K562 (cell line): ENCODE measurements at regions not wholly inside any gene's neighbourhood (a gene's known extent, or its start where the extent isn't known, plus 50 kb on each side); places are given as distances from the start of the nearest gene placed in this dataset.

Experiments
- ATAC-seq: fragments of 200-7000 bp; cut with Tn5 transposase; 3 replicates; pipeline ENCODE4 v1.9.1; 2020; ENCODE audit warnings: moderate library complexity
- BruUV-seq: library from RNA; stranded (reverse); fragments of 400-500 nt; replicated peaks from 2 replicates; lab custom pipeline; 2021; lab: Mats Ljungman, UMichigan
- CTCF ChIA-PET: fragments of 300-600 bp; formaldehyde crosslinking; extraction: SDS; loops from one replicate; lab custom pipeline; 2021; ENCODE audit warnings: low intra/inter-chr PET ratio; lab: Yijun Ruan, JAX
- POLR2A ChIA-PET: fragments of 300-600, 350-650 bp; sonication (Branson Sonifier 250); formaldehyde crosslinking; extraction: SDS; loops from one replicate; lab custom pipeline; 2021; ENCODE audit warnings: antibody characterized with exemption, inconsistent platforms; lab: Yijun Ruan, JAX
- DNase-seq, 4 experiments: peaks; one replicate each; pipeline versions ENCODE4 v3.0.0 to v3.0.0-alpha.2; 2011 to 2018; ENCODE audit warnings: low spot score in 3 of 4, mixed read lengths in 3 of 4; ENCODE audit errors: extremely low read depth in 1 of 4
- FAIRE-seq: peaks from 2 replicates; lab custom pipeline; 2011; peaks lifted over from hg19 to GRCh38; lab: Jason Lieb, UNC
- H2AFZ ChIP-seq: 2 replicates; pipeline ENCODE4 v1.6.0; 2011; ENCODE audit warnings: low read depth, low read length, control low read depth, inconsistent platforms
- H3K27ac ChIP-seq: fragments of 200-600 bp; 3 replicates; pipeline ENCODE4 v1.8.0; 2011; ENCODE audit warnings: low read depth, mild to moderate bottlenecking, control low read depth, inconsistent platforms, low read length, moderate library complexity, mixed read lengths; ENCODE audit errors: extremely low read depth
- H3K27me3 ChIP-seq, 2 experiments: fragments of 300-600 bp in 1 of 2; 2 replicates in 1 of 2; 3 replicates in 1 of 2; pipeline versions ENCODE4 v1.6.0 to v1.8.0; 2011; ENCODE audit warnings: inconsistent platforms in 2 of 2, low read length in 2 of 2, mild to moderate bottlenecking in 1 of 2, mixed read lengths in 1 of 2, moderate library complexity in 1 of 2; ENCODE audit not compliant: control insufficient read depth in 2 of 2, insufficient read depth in 2 of 2
- H3K36me3 ChIP-seq: fragments of 300-600 bp; 3 replicates; pipeline ENCODE4 v1.8.0; 2011; ENCODE audit warnings: mild to moderate bottlenecking, low read length, inconsistent platforms; ENCODE audit not compliant: control insufficient read depth, insufficient read depth
- H3K4me1 ChIP-seq, 2 experiments: fragments of 200-600 bp in 1 of 2; replicated peaks in 1 of 2; 2 replicates in 1 of 2; 3 replicates in 1 of 2; pipeline versions ENCODE4 v1.5.1 to v1.8.0; 2011; ENCODE audit warnings: inconsistent platforms in 2 of 2, low read length in 2 of 2, mild to moderate bottlenecking in 1 of 2, mixed read lengths in 1 of 2, moderate library complexity in 1 of 2; ENCODE audit not compliant: control insufficient read depth in 2 of 2, insufficient read depth in 2 of 2
- H3K4me2 ChIP-seq: 2 replicates; pipeline ENCODE4 v1.6.1; 2011; ENCODE audit warnings: low read length, control low read depth, inconsistent platforms, mixed read lengths; ENCODE audit not compliant: insufficient read depth
- H3K4me3 ChIP-seq: fragments of 200-600 bp; sonication (generic), shearing (Covaris generic); 2 replicates; pipeline ENCODE4 v1.5.1; 2016; ENCODE audit warnings: control low read depth, inconsistent platforms
- H3K79me2 ChIP-seq: fragments of 200-600 bp; 3 replicates; pipeline ENCODE4 v1.8.0; 2011; ENCODE audit warnings: low read length, inconsistent platforms; ENCODE audit not compliant: control insufficient read depth, insufficient read depth
- H3K9ac ChIP-seq, 2 experiments: 2 replicates each; pipeline versions ENCODE4 v1.6.0 to v1.6.1; 2011; ENCODE audit warnings: low read depth in 2 of 2, low read length in 2 of 2, control low read depth in 1 of 2, inconsistent platforms in 1 of 2, mild to moderate bottlenecking in 1 of 2, mixed read lengths in 1 of 2; ENCODE audit not compliant: insufficient read depth in 1 of 2
- H3K9me1 ChIP-seq: one replicate; pipeline ENCODE4 v1.6.0; 2011; ENCODE audit warnings: inconsistent platforms, mild to moderate bottlenecking, low read length, moderate library complexity; ENCODE audit not compliant: control insufficient read depth, insufficient read depth
- H3K9me3 ChIP-seq: replicated peaks from 2 replicates; pipeline ENCODE4 v1.5.1; 2011; ENCODE audit warnings: low read depth, low read length, inconsistent platforms; ENCODE audit not compliant: control insufficient read depth, insufficient read depth
- H4K20me1 ChIP-seq: replicated peaks from 2 replicates; pipeline ENCODE4 v1.6.1; 2011; ENCODE audit warnings: low read length, inconsistent platforms, mixed read lengths; ENCODE audit not compliant: control insufficient read depth, insufficient read depth
- ARHGAP35 ChIP-seq: fragments of 450-650 bp; IDR thresholded peaks from 2 replicates; pipeline ENCODE4 v1.6.1; 2018; ENCODE audit not compliant: partially characterized antibody
- EZH2 ChIP-seq: IDR thresholded peaks from 2 replicates; pipeline ENCODE4 v1.6.1; 2012; ENCODE audit warnings: low read depth, mild to moderate bottlenecking, inconsistent platforms, low read length, borderline replicate concordance
- MAFF ChIP-seq: IDR thresholded peaks from 2 replicates; pipeline ENCODE4 v1.6.1; 2012; ENCODE audit warnings: low read length, improper control_type of control experiment
- RBM34 ChIP-seq: fragments of 200-400 bp; formaldehyde crosslinking; IDR thresholded peaks from 2 replicates; pipeline ENCODE4 v1.6.1; 2018; ENCODE audit warnings: low read length, borderline replicate concordance; ENCODE audit not compliant: insufficient read depth
- SNRNP70 ChIP-seq: fragments of 200-400 bp; formaldehyde crosslinking; optimal IDR thresholded peaks from 2 replicates; pipeline ENCODE3; 2017; ENCODE audit warnings: low read depth, low read length
- ZNF512 ChIP-seq: IDR thresholded peaks from 2 replicates; pipeline ENCODE4 v1.6.1; 2016; ENCODE audit warnings: missing genetic modification characterization, missing compliant biosample characterization
- WGBS: fragments of 100-300 bp; shearing (Covaris generic); methylation state at CpG from one replicate; pipeline ENCODE4 v1.1.6; 2016; ENCODE audit warnings: low coverage, mixed read lengths; ENCODE audit not compliant: insufficient coverage; ENCODE audit errors: missing lambda C conversion rate; 5-methylcytosine and 5-hydroxymethylcytosine counted together
- in situ Hi-C: fragments of 300-500 bp; cut with MboI; formaldehyde crosslinking; loops from 4 replicates; pipeline ENCODE4 v1.15.0; 2018; ENCODE audit warnings: inconsistent platforms, mixed read lengths
- intact Hi-C: fragments of 100-400 bp; cut with micrococcal nuclease; formaldehyde crosslinking; loops from 2 replicates; pipeline ENCODE4 v1.14.2; 2022

GRCh38 chr5:67265951-67266350 is 69.4 kb upstream of the CD180 start:
- Histone ChIP-seq H3K27ac (no peak overlapping the region), H3K9ac (no peak overlapping the region), H3K27me3 (no peaks in the 10 kb centered on the region; a peak in 1 of 5 replicates), H4K20me1 (no peaks in the 10 kb centered on the region), H2AFZ (no peak overlapping the region), H3K36me3 (no peaks in the 10 kb centered on the region), H3K4me3 (no peak overlapping the region), H3K9me3 (no peaks in the 10 kb centered on the region), H3K9me1 (no peaks in the 10 kb centered on the region), H3K4me2 (no peak overlapping the region), H3K79me2 (no peaks in the 10 kb centered on the region), H3K4me1 (no peaks in the 10 kb centered on the region)
- in situ Hi-C loops: no loop called here
- TF ChIP-seq ZNF512 (tag) (no peak), MAFF (no peak), EZH2 (no peak), ARHGAP35 (no peak), SNRNP70 (no peak), RBM34 (no peak)
- no TSS peak for BruUV-seq
- WGBS: 0% methylated on average over 1 of the region's 1 CpG
- ChIA-PET POLR2A (no interaction called here), CTCF (no interaction called here)
- intact Hi-C loops: no loop called here
- no peak for DNase-seq
- no peak for ATAC-seq
- no peak for FAIRE-seq
